GM13976 (cell line): ENCODE measurements at regions not wholly inside any gene's neighbourhood (a gene's known extent, or its start where the extent isn't known, plus 50 kb on each side); places are given as distances from the start of the nearest gene placed in this dataset.
"Not testable (repeated sequence)": the region's sequence is repeated elsewhere in the genome, so short reads cannot be mapped to it uniquely, and the experiment has no call there.

Experiments
- DNase-seq: peaks from one replicate; pipeline ENCODE4 v3.0.0; 2012; ENCODE audit warnings: low spot score
- CTCF ChIP-seq: IDR thresholded peaks from 2 replicates; pipeline ENCODE4 v1.5.1; 2012; ENCODE audit warnings: borderline replicate concordance, mild to moderate bottlenecking; ENCODE audit not compliant: insufficient read depth; ENCODE audit errors: extremely low read depth, missing control alignments, control extremely low read depth
- in situ Hi-C: fragments of 300-500 bp; cut with MboI; formaldehyde crosslinking; loops from one replicate; pipeline ENCODE4 v1.12.0; 2022; ENCODE audit warnings: low sequenced_read_pairs, mixed read lengths, inconsistent platforms; ENCODE audit not compliant: unreplicated experiment

DNA sequence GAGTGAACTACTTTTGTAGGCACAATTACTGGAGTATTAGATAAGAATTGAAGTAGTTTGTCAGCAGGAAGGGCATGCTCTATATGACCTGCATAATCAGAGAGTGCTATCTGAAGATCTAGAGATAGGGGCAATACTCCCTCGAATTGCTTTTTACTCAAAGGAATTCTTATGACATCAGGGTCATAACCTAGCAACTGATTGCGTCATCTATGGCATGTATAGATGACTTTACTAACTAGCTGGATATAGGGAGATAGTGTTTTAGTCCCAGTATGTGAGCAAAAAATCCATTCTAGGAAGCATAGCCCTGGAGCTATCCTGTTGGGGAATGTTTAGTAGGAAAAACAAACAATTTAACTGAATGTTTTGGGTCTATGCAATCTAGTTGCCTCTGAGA lies 109.5 kb upstream of the ZNF267 start:
- TF ChIP-seq CTCF: no peak
- in situ Hi-C loops: no loop called here
- no peak for DNase-seq

GRCh38 chr16:31767267-31767666 lies 106.3 kb upstream of the ZNF267 start:
- TF ChIP-seq CTCF: no peak
- no peak for DNase-seq
- in situ Hi-C loops: no loop called here

- no peak for DNase-seq
- in situ Hi-C loops: no loop called here
- TF ChIP-seq CTCF: no peak
Measured at GRCh38 chr16:31780342-31780741, 93.3 kb upstream of the ZNF267 start.

DNA sequence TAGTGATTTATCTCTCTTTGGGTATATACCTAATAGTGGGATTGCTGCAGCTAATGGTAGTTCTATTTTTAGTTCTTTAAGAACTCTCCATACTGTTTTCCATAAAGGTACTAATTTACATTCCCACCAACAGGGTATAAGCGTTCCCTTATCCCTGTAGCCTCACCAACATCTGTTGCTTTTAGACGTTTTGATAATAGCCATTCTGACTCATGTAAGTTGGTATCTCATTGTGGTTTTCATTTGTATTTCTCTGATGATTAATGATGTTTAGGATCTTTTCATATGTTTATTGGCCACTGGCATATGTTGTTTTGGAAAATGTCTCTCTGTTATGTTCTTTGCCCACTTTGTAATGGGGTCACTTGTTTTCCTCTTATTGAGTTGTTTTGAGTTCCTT lies 88.5 kb upstream of the ZNF267 start:
- no peak for TF ChIP-seq CTCF
- DNase-seq: no peak
- in situ Hi-C loops: no loop called here

GRCh38 chr16:31807086-31807485 lies 66.5 kb upstream of the ZNF267 start:
- in situ Hi-C loops: no loop called here

DNA sequence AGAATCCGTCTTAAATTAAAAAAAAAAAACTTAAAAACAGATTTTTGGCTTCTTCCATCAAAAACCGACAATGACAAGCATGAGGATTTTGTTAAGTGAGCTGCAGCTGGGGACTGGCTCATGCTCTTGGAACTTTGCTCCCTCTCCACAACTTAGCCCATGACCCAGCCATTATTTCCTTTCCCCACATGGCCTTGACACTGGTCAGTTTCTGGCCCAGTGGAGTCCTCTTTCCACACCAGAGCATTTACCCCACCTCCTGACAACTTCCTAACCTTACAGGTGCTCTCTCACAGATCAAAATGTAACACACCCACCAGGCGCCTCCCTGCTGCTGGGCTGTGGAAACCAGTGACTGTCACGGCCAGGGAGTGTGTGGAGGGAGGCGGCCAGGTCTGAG lies 62.7 kb upstream of the ZNF267 start:
- DNase-seq: no peak
- TF ChIP-seq CTCF: no peak
- in situ Hi-C loops: no loop called here

More at GRCh38 chr16:31807086-31807485, 66.5 kb upstream of the ZNF267 start:
- no peak for DNase-seq
- no peak for TF ChIP-seq CTCF

DNA sequence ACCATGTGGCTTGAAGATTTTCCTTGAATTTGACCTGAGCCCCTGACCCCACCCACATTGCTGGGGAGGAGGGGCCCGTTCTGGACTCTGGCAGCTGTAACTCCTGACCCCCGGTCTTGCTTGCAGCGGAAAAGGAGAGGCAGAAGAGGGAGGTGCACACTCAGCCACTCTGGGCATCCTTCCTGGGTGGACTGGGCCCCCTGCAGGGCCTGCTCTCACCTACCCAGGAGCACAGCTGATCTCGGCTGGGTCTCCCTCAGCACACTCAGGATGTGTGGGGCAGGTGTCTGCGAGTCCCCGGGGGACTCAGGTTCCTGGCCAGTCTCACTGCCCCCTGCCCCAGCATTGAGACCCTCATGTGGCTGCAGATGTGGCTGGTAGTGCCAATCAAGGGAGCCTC lies 57.5 kb upstream of the ZNF267 start:
- DNase-seq, in situ Hi-C loops: not testable (repeated sequence)
